Embryonic facial prominence (tissue), 1 donor: ENCODE measurements at regions not wholly inside any gene's neighbourhood (a gene's known extent, or its start where the extent isn't known, plus 50 kb on each side); places are given as distances from the start of the nearest gene placed in this dataset.
"Not testable (repeated sequence)": the region's sequence is repeated elsewhere in the genome, so short reads cannot be mapped to it uniquely, and the experiment has no call there.

Source experiments
- DNase-seq: peaks from one replicate; pipeline ENCODE4 v3.0.0-alpha.2; 2016; ENCODE audit errors: extremely low spot score

DNA sequence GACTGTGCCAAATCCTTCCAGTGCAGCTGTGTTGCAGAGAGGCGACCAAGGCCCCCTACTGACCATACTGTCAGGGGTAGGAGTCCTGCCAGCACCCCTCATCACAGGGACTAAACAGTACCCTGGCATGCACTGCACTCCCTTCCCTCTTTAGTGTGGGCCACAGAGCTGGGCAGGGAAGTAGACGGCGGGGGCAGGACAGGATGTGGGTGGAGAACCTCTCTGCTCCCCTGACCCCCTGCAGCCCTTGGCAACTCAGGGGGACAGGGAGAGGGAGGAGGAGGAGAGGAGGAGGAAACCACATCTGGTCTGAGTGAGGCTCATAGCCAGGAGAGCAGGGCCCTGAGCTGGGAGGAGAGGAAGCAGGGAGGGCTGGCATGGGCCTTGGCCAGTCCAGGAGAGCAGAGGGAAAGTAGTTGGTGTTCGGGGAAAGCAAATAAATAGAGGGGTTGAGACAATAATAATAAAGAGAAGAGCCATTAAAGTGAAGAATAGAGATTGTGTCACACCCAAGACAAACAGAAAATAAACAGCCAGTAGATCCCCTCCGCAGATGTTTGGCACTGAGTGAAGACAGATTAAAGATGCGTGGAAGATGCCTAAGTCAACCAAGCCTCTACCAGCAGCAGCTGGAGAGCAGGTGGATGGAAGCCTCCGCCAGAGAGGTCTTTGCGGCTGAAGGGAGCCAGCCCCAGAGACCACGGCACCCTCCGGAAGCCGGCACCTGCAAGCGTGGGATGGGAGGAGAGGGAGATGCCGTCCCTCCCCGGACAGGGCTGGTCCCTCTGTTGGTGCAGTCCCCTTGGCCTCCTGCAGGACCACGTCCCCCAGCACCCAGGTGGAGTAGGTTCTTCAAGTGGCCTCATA is 61.5 kb downstream of the RPUSD4 start:
- no peak for DNase-seq

DNA sequence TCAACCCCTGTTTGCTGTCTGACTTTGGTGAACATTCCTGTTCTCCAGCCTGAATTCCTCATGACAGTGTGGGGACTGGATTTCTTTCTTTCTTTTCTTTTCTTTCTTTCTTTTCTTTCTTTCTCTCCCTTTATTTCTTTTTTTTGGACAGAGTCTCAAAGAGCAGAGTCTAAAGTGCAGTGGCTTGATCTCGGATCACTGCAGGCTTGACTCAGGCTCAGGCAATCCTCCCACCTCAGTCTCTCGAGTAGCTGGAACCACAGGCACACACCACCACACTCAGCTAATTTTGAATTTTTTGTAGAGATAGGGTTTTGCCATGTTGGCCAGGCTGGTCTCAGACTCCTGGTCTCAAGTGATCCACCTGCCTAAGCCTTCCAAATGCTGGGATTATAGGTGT is 63.1 kb downstream of the RPUSD4 start:
- no peak for DNase-seq

DNA sequence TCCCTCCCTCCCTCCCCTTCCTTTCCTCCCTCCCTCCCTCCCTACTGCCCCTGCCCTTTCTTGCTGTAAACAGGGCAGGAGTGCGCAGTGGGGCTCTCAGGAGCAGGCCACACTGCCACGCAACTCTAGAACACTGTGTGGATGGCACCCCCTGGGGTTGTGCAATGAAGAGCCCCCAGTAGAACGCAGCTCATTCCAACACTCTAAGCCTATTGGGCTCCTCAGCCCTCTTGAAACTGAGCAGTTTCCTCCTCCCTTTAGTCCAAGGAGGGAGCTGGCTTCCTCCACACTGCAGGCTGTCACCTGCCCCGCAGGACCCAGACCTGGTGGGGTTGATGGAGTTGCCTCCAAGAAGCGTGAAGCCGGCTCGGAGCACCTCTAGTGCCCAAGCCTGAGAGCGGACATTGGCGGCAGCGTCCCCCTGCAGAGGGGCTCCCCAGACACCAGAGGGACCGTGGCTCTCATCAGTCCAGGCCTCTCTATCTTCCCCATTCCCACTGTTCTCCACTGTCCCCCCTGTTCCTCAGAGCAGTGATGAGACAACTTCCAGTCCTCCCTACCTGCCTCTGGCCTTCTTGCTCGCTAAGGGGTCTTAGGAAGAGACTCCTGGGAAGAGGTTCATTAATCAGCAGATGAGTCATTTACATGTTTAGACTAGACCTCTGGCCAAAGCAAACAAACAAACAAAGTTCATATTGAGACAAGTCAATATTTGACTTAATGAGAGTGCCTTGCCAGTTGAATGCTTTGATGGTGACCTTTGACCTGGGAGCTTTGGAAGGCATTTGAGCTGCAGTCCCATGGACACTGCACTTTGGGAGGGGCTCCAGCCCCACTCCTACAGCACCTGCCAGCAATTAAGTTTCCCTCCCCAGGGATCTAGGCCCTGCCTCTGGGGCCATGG is 64.0 kb downstream of the RPUSD4 start:
- no peak for DNase-seq

DNA sequence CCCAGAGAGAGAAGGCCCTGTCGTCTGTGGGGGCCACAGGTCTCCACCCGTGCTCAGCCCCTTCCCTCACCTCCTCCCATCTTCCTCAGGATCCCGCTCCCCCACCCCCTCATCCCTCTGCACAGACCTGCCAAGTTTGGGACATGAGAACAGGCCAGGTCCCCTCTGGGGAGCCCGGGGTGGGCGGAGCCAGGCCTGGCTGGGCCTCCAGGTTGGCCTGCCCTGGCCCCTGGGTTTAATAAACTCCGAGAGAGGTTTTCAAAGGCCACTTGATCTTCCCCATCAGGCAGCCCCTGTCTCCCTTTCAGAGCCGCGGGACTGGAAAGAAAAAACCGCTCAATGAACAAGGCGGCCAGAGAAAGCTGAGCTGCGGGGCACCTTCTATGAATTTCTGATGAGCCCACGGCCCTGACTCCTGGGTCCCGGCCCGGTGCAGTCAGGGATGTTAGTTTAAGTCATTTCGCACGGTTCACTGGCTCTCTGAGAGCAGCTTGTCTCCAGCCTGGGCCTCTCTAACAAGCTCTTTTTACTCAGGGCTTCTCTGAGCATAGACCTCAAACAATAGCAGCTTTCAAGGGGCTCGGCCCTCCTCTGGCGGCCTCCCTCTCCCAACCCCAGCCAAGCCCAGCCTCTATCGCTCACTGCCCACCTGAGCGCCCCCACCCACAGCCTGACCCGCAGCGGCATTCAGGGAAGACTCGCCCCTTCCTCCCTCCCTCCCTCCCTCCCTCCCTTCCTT is 64.8 kb downstream of the RPUSD4 start:
- DNase-seq = no peak

DNA sequence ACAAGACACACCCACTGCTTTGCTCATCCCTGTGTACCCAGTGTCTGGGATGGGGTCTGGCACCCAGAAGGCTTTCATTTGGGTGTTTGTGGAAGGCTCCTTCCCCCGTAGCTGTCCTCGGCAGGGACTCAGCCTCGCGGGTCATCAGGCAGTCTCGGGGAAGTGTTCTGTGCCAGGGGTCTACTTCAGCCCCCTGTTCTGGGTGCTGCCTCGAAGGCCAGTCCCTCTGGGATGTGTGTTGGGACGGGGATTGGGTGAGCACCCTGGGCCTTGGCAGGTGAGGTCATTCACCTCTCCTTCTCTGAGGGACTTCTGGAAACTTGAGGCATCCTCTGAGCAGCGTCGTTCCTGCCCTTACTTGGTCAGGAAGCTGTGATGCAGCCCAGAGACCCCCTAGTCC is 65.5 kb downstream of the RPUSD4 start:
- no peak for DNase-seq

DNA sequence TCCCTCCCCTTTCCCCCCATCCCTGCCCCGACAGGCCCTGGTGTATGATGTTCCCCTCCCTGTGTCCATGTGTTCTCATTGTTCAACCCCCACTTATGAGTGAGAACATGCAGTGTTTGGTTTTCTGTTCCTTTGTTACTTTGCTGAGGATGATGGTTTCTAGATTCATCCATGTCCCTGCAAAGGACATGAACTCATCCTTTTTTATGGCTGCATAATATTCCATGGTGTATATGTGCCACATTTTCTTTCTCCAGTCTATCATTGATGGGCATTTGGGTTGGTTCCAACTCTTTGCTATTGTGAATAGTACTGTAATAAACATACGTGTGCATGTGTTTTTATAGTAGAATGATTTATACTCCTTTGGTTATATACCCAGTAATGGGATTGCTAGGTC is 68.0 kb downstream of the RPUSD4 start:
- DNase-seq = not testable (repeated sequence)

- DNase-seq = no peak
These were observed 70.5 kb downstream of the RPUSD4 start for GRCh38 chr11:126140926-126141280.

DNA sequence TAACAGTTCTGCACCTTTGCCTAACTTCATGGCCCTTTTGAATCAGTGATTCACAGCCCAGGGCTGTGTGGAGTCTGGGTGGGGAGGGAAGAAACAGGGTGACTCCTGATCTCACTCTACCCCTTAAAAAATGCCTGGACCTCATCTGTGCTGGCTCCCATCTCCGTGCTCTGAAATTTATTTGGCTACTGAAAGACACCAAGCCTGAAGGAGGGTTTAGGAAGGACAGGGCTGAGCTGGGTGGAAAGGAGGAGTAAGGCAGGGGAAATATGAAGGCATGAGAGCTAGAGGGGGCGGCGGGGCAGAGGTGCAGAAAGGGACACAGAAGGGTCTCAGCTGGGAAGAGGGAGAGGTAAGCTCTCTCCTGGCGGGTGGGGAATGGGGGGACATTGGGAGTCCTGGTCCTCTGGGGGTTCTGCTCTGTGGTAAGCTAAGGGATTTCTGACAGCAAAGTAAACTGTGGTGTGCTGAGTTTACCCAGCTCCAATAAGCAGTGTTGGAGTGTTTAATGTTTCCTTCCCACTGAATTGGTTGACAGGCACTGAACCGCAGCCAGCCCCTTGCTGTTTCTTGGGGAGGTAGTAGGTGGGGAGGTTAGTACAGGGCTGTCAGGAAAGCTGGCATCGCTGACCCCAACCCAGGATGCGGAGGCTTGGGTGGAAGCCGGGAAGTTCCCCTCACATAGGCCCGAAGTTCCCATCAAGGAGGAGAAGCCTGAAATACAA is 71.1 kb downstream of the RPUSD4 start:
- DNase-seq = no peak

GRCh38 chr11:126139111-126140091 is 72.0 kb downstream of the RPUSD4 start:
- no peak for DNase-seq

GRCh38 chr11:126138636-126139035 is 72.8 kb downstream of the RPUSD4 start:
- DNase-seq = no peak

- no peak for DNase-seq
These were observed 74.3 kb downstream of the RPUSD4 start for GRCh38 chr11:126137136-126137535.

GRCh38 chr11:126136507-126136906 is 73.8 kb upstream of the CDON start:
- DNase-seq = peak; percentile 30

- no peak for DNase-seq
These were observed 72.8 kb upstream of the CDON start for GRCh38 chr11:126135235-126136176.

DNA sequence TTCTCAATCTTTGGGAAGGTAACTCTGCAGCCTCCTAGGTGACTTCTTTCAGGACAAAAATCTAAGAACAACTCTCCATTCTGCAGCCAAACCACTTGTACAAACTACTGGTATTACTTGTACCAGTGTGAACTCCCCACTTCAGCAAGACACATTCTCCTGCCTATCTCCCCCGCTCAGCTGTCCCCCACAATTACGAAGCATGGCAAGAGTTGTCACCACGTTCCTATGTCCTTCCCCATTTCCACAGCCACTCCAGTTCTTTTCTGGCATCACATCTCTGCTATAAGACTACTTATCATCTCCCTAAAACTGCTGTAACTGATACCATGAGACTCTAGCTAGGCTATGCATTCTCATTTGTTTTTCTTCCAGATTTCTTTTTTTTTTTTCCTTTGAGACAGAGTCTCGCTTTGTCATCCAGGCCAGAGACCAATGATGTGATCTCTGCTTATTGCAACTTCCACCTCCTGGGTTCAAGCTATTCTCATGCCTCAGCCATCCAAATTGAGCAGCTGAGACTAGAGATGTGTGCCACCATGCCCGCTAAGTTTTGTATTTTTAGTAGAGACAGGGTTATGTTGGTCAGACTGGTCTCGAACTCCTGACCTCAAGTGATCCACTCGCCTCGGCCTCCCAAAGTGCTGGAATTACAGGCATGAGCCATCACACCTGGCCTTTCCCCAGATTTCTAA is 71.9 kb upstream of the CDON start:
- no peak for DNase-seq

GRCh38 chr11:126133901-126134300 is 71.2 kb upstream of the CDON start:
- no peak for DNase-seq

GRCh38 chr11:126132319-126132718 is 69.7 kb upstream of the CDON start:
- no peak for DNase-seq

- not testable (repeated sequence) for DNase-seq
These were observed 68.1 kb upstream of the CDON start for GRCh38 chr11:126130781-126131180.
